Left renal pelvis (tissue), 4 donors: ENCODE measurements at regions not wholly inside any gene's neighbourhood (a gene's known extent, or its start where the extent isn't known, plus 50 kb on each side); places are given as distances from the start of the nearest gene placed in this dataset.
"Not testable (repeated sequence)": the region's sequence is repeated elsewhere in the genome, so short reads cannot be mapped to it uniquely, and the experiment has no call there.

Source experiments
- DNase-seq, 4 donors: peaks; one replicate each; pipeline ENCODE4 v3.0.0-alpha.2; 2013; ENCODE audit warnings: low read depth in 4 of 4, low spot score in 3 of 4

- no peak for DNase-seq
Measured at GRCh38 chr13:112256716-112257494, 119.2 kb upstream of the SPACA7 start.

GRCh38 chr13:112259511-112259910 lies 116.6 kb upstream of the SPACA7 start:
- no peak for DNase-seq

DNA sequence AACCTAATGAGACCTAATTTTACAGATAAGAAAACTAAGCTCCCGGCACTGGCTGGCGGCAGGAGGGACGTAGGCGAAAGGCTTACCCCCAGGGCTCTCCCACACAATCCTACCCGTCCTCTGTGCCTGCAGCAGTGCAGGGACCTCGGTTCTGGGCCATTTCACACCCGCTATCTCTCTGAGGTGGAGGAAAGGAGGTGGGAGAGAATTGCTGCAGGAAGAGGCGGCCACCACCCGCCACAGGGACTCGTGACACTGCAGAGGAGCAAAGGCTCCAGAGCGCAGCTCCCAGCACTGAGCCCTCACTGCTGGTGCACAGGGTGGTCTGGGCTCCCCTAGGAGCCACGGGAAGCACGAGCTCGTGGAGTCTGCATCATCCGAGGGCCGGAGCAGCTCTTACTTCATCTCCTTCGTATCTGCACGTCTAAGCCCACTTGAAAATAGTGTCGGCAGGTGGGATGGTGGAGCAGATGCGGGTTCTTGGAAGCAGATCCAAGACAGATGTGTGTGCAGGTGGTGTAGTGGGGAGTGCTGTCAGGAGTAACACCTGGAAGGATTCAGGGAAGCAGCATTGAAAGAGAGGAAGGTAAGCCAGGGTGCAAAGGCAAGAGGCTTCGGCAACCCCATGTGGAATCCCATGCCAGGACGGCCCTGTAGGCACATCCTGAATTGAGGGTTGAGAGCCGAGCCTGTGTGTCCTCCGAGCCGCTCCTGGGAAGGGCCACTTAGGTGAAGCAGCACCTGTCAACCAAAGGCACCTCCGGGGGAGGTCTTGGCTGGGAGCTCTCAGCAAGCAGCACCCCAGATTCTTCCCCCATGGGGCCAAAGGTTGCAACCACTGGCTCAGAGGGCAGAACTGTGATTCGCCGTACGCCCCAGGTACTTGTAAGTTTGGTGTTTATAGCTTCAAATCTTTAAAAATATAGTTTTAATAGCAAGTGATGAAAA lies 115.8 kb upstream of the SPACA7 start:
- no peak for DNase-seq

DNA sequence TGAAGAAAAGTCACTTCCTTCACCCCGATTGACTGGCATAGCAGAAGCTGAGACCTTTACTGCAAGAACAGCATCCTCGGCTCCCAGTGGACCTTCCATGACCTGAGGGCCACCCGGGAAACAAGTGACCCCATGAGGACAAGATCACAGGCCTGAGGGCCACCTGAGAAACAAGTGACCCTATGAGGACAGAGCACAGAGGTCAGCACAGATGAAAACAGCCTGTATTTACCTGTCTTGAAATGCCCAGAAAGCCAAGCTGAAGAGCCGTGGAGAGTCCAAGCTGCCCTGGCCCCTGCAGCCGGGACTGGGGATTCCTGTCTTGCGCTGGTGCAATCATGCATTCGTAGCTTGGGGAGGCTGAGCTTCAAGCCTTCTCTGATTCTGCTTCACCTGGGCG lies 114.2 kb upstream of the SPACA7 start:
- no peak for DNase-seq

GRCh38 chr13:112263152-112263551 lies 113.0 kb upstream of the SPACA7 start:
- DNase-seq = no peak

GRCh38 chr13:112267660-112268059 lies 108.5 kb upstream of the SPACA7 start:
- DNase-seq = no peak

- DNase-seq = no peak
Measured at GRCh38 chr13:112270951-112271350, 105.2 kb upstream of the SPACA7 start.

DNA sequence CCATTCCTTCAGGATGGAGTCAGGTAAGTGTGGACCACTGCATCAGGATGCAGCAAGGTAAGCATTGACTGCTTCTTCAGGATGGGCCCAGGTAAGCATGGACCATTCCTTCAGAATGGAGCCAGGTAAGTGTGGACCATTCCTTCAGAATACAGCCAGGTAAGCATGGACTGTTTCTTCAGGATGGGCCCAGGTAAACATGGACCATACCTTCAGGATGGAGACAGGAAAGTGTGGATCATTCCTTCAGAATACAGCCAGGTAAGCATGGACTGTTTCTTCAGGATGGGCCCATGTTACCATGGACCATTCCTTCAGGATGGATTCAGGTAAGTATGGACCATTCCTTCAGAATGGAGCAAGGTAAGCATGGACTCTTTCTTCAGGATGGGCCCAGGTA lies 89.4 kb upstream of the SPACA7 start:
- DNase-seq = not testable (repeated sequence)

- no peak for DNase-seq
Measured at GRCh38 chr13:112320303-112320702, 55.9 kb upstream of the SPACA7 start.

DNA sequence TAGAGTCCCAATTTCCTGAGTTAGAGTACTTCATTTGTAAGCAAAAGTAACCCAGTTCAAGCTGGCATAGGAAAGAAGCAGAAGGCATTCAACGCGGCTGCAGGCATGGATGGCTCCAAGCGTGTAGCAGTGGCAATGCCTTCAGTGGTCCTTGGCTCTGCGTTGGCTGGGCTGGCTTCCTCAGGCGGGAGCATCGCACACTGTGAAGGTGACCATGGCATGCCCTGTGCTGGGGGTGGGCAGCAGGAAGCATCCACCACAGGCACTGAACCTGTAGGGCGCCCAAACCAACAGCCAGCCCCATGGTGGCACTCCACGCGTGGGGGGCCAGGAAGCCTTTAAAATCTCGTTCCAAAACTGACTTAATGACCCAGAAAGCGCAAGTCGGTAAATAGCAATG lies 53.6 kb upstream of the SPACA7 start:
- DNase-seq = no peak

- no peak for DNase-seq
Measured at GRCh38 chr13:112324116-112324515, 52.0 kb upstream of the SPACA7 start.

DNA sequence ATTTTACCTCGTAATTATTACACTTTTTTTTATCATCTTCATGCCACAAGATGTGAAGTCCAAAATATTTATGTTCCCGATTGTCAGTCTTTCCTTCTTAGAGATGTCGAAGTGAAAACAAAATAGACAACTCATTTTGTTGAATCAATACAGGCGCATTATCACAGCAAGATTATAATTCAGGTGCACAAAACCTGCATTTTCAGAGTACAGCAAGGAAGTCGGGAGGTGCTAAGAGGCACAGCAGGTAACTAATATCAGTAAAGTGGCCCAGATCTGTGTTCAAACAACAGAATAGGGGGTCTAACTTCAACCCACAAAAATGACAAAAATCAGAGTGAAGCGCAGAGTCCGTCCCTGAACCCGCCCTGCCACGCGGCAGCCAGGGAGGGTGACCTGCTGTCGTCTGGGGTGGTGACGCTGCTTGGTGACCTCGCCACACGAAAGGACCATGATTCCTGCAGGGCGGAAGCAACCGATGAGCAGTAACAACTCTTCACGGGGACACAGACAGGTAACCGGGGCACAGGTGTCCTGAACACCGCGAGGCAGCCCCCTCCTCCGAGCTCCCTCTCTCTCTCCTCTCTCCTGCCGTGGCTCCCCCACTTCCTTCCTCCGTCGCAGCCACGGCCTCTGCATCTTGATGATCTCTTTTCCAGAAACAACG lies 50.9 kb upstream of the SPACA7 start:
- no peak for DNase-seq

DNA sequence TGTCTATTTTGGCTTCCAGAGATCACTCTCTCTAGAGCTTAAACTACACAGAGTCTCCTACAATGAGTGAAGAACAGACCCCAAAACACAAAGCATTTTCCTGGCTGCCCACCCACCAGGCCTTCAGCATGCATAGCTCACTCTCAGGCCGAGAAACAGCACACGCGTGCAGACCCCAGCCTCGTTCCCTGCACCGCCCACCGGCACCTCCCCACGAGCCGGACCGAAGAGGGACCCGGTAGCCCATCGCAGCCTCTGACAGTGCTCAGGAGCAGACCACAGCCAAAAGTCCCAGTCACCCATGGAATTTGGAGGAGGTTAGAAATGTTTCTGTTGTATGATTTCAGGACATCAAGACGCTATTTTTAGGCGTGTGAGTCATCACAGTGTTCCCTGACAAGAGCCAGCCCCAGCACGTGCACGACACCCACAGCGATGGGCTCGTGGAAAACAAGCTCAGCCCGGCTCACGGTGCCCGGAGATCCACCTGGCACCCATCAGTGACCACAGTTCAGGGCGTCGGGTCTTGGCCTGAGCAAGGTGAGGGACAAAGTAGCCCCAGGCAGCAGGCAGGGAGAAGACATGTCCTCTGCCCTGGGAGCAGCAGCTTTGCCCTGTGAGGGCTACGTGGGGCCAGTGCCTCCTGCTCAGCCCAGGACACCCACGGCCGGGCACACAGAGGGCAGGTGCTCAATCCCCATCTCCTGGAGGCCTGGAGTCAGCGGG lies 50.1 kb upstream of the SPACA7 start:
- DNase-seq = no peak
